ENCODE measurements at regions not wholly inside any gene's neighbourhood (a gene's known extent, or its start where the extent isn't known, plus 50 kb on each side); places are given as distances from the start of the nearest gene placed in this dataset.

DNA sequence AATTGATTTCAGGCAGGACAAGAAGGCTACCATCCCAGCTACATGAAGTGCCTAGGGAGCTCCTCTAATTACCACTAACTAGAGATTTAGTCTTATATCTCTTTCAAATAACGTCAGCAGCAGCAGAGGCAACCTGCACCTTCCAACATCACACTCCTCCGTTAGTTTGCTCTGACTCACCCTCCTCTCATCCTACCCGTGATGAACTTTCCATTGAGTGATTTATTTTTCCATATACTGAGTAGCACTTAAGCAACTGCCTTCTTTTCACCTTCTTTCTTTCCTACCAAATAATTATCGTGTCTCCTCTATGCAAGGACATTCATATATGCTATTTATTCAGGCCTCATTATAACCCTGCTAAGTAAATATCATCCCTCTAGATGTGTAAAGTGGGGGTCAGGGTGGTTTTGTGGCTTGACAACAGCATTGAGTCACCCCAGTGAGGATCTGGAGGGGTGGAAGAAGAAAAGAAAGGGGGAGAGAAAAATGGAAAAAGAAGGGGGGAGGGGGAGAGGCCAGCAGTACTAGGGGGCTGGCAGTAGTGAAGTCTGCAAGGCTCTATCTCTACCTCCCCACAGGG lies 64.6 kb upstream of the CAST start:
- H3K4me2 ChIP-seq (ENCODE audit: low read length) = no peak overlapping the region
- no peak overlapping the region for H3K4me3 ChIP-seq (replicated peaks in 1 of 2; ENCODE audit: low read depth in 1 of 2, low read length in 2 of 2)
- H3K9me3 ChIP-seq (ENCODE audit: control insufficient read depth in 1 of 2, insufficient read depth in 1 of 2, low read depth in 1 of 2, low read length in 2 of 2) = no peaks in the 10 kb centered on the region
- no TSS peak for BruUV-seq (replicated peaks)
- DNase-seq (ENCODE audit: low read depth, low spot score) (no peak), ATAC-seq (no peak)
- no peaks in the 10 kb centered on the region for H4K20me1 ChIP-seq (ENCODE audit: insufficient read depth)
- H3K36me3 ChIP-seq (ENCODE audit: control insufficient read depth in 1 of 2, insufficient read depth in 2 of 2, low read length in 2 of 2) = no peaks in the 10 kb centered on the region
- ChIA-PET RAD21 (ENCODE audit: low non-redundant PET in 1 of 2, low total read pairs in 2 of 2, uncharacterized antibody in 2 of 2, unreplicated experiment in 2 of 2) (no interaction called here), POLR2A (no interaction called here), CTCF (interaction anchor here (6.6 kb wide), 1 partner anchor 253 kb away, joined by 83 read pairs; no protein-coding TSS in a partner anchor)
- TF ChIP-seq, protein P1, sequence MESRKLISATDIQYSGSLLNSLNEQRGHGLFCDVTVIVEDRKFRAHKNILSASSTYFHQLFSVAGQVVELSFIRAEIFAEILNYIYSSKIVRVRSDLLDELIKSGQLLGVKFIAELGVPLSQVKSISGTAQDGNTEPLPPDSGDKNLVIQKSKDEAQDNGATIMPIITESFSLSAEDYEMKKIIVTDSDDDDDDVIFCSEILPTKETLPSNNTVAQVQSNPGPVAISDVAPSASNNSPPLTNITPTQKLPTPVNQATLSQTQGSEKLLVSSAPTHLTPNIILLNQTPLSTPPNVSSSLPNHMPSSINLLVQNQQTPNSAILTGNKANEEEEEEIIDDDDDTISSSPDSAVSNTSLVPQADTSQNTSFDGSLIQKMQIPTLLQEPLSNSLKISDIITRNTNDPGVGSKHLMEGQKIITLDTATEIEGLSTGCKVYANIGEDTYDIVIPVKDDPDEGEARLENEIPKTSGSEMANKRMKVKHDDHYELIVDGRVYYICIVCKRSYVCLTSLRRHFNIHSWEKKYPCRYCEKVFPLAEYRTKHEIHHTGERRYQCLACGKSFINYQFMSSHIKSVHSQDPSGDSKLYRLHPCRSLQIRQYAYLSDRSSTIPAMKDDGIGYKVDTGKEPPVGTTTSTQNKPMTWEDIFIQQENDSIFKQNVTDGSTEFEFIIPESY (IDR thresholded peaks at IDR 0.05; ENCODE audit: extremely low read depth, insufficient replicate concordance, low read length) = no peak
- no peak for TF ChIP-seq CEBPB (IDR thresholded peaks at IDR 0.05; ENCODE audit: low read depth)
- no peak for TF ChIP-seq POLR2A (IDR thresholded peaks at IDR 0.05; ENCODE audit: borderline replicate concordance, extremely low read depth, insufficient read depth, insufficient read length)
- TF ChIP-seq JUND (IDR thresholded peaks at IDR 0.05) = no peak
- no peak for TF ChIP-seq ZFX (IDR thresholded peaks at IDR 0.05)
- no peak for TF ChIP-seq SRF (IDR thresholded peaks at IDR 0.05; ENCODE audit: low read depth)
- TF ChIP-seq, protein P2, sequence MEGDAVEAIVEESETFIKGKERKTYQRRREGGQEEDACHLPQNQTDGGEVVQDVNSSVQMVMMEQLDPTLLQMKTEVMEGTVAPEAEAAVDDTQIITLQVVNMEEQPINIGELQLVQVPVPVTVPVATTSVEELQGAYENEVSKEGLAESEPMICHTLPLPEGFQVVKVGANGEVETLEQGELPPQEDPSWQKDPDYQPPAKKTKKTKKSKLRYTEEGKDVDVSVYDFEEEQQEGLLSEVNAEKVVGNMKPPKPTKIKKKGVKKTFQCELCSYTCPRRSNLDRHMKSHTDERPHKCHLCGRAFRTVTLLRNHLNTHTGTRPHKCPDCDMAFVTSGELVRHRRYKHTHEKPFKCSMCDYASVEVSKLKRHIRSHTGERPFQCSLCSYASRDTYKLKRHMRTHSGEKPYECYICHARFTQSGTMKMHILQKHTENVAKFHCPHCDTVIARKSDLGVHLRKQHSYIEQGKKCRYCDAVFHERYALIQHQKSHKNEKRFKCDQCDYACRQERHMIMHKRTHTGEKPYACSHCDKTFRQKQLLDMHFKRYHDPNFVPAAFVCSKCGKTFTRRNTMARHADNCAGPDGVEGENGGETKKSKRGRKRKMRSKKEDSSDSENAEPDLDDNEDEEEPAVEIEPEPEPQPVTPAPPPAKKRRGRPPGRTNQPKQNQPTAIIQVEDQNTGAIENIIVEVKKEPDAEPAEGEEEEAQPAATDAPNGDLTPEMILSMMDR (IDR thresholded peaks at IDR 0.05 in 2 of 3, conservative IDR thresholded peaks at IDR 0.05 in 1 of 3; ENCODE audit: borderline replicate concordance in 1 of 3, insufficient read depth in 1 of 3, low read depth in 2 of 3, low read length in 2 of 3) = no peak
- no peak for TF ChIP-seq RAD21 (IDR thresholded peaks at IDR 0.05; ENCODE audit: low read depth)
- TF ChIP-seq, protein P3, sequence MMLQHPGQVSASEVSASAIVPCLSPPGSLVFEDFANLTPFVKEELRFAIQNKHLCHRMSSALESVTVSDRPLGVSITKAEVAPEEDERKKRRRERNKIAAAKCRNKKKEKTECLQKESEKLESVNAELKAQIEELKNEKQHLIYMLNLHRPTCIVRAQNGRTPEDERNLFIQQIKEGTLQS (IDR thresholded peaks at IDR 0.05) = no peak
- no peak for TF ChIP-seq FOSL1 (IDR thresholded peaks at IDR 0.05; ENCODE audit: low read depth)
- TF ChIP-seq, protein P4, sequence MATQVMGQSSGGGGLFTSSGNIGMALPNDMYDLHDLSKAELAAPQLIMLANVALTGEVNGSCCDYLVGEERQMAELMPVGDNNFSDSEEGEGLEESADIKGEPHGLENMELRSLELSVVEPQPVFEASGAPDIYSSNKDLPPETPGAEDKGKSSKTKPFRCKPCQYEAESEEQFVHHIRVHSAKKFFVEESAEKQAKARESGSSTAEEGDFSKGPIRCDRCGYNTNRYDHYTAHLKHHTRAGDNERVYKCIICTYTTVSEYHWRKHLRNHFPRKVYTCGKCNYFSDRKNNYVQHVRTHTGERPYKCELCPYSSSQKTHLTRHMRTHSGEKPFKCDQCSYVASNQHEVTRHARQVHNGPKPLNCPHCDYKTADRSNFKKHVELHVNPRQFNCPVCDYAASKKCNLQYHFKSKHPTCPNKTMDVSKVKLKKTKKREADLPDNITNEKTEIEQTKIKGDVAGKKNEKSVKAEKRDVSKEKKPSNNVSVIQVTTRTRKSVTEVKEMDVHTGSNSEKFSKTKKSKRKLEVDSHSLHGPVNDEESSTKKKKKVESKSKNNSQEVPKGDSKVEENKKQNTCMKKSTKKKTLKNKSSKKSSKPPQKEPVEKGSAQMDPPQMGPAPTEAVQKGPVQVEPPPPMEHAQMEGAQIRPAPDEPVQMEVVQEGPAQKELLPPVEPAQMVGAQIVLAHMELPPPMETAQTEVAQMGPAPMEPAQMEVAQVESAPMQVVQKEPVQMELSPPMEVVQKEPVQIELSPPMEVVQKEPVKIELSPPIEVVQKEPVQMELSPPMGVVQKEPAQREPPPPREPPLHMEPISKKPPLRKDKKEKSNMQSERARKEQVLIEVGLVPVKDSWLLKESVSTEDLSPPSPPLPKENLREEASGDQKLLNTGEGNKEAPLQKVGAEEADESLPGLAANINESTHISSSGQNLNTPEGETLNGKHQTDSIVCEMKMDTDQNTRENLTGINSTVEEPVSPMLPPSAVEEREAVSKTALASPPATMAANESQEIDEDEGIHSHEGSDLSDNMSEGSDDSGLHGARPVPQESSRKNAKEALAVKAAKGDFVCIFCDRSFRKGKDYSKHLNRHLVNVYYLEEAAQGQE (IDR thresholded peaks at IDR 0.05; ENCODE audit: low read depth) = no peak
- no peak overlapping the region for H2AFZ ChIP-seq (ENCODE audit: low read depth, low read length, poor library complexity, severe bottlenecking)
- H3K4me1 ChIP-seq (ENCODE audit: control insufficient read depth in 1 of 2, insufficient read depth in 2 of 2, low read length in 2 of 2) = no peaks in the 10 kb centered on the region
- no peaks in the 10 kb centered on the region for H3K79me2 ChIP-seq (ENCODE audit: insufficient read depth, low read length)
- H3K9ac ChIP-seq (ENCODE audit: low read length) = no peak overlapping the region
- intact Hi-C loops (cut with micrococcal nuclease) = no loop called here
- 0 out of 2 replicates have a peak, but pooled peaks cover 4% of the 10 kb centered on the region for H3K27me3 ChIP-seq (ENCODE audit: insufficient read depth, low read length)
- no peak overlapping the region for H3K27ac ChIP-seq (ENCODE audit: low read depth, low read length)
- no peaks in the 10 kb centered on the region for H3K9me2 ChIP-seq (ENCODE audit: insufficient read depth)

Measured in HCT116 (cell line).